Fibroblast of the aortic adventitia (primary cell): ENCODE measurements at regions not wholly inside any gene's neighbourhood (a gene's known extent, or its start where the extent isn't known, plus 50 kb on each side); places are given as distances from the start of the nearest gene placed in this dataset.
"Not testable (repeated sequence)": the region's sequence is repeated elsewhere in the genome, so short reads cannot be mapped to it uniquely, and the experiment has no call there.

Experiments
- DNase-seq: peaks from one replicate; pipeline ENCODE4 v3.0.0-alpha.2; 2010; ENCODE audit warnings: low read depth
- H3K4me3 ChIP-seq: 2 replicates; pipeline ENCODE4 v1.5.1; 2011; ENCODE audit warnings: low read depth, mild to moderate bottlenecking, control low read depth, low read length, moderate library complexity
- CTCF ChIP-seq: IDR thresholded peaks from 2 replicates; pipeline ENCODE4 v1.5.1; 2011; ENCODE audit warnings: mild to moderate bottlenecking, low read length, control low read depth, inconsistent platforms; ENCODE audit not compliant: insufficient read depth

DNA sequence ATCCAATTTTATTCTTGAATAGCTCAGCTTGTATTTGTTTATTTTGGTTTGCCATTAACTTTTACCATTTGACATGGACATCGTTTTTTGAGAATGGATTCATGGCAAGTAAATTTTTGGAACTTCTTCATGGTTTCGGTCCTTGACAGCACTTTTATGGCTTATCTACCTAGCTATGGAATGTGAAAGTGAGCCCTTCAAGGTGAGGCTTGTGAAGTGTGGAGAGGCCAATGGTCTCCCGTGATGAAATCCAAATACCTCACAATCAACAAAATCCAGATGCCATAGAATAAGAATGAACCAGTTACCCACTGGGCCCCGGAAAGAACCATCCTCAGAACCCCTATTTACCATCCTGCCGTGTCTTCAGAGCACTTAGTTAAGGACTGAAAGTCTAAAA is 978.8 kb downstream of the FSCB start:
- no peak for TF ChIP-seq CTCF
- DNase-seq = no peak

DNA sequence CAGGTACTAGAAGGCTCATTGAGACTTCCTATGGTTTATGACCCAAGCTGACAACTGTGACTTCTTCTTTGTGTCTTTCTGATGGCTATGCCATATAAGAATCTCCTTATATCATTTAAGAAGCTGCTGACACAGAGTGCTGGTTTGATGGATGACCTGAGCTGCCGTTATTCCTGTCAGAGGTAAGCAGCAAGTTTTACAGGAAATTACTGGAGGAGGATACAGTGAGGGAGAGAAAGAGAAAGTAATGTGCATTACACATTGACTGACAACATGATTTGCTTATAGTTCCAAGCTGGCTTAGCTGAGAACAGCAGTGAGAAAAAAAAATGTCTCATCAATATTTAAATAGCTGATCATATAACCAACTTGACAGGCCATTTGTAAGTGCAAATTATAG is 981.4 kb downstream of the FSCB start:
- no peak for TF ChIP-seq CTCF
- no peak overlapping the region for H3K4me3 ChIP-seq
- DNase-seq = no peak

More for the DNA sequence above, 978.8 kb downstream of the FSCB start:
- H3K4me3 ChIP-seq = no peak overlapping the region

GRCh38 chr14:43522901-43523300 is 984.2 kb downstream of the FSCB start:
- no peak for TF ChIP-seq CTCF
- H3K4me3 ChIP-seq = no peak overlapping the region
- no peak for DNase-seq

GRCh38 chr14:43522191-43522590 is 984.9 kb downstream of the FSCB start:
- no peak overlapping the region for H3K4me3 ChIP-seq
- DNase-seq = no peak
- TF ChIP-seq CTCF = no peak

- peak; percentile 1 for DNase-seq
- H3K4me3 ChIP-seq = no peak overlapping the region
- peak; percentile 4 for TF ChIP-seq CTCF
These were observed 1003.6 kb downstream of the FSCB start for GRCh38 chr14:43503508-43503907.

DNA sequence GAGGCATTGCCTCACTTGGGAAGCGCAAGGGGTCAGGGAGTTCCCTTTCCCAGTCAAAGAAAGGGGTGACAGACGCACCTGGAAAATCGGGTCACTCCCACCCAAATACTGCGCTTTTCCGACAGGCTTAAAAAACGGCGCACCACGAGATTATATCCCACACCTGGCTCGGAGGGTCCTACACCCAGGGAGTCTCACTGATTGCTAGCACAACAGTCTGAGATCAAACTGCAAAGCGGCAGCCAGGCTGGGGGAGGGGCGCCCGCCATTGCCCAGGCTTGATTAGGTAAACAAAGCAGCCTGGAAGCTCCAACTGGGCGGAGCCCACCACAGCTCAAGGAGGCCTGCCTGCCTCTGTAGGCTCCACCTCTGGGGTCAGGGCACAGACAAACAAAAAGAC is 1014.7 kb downstream of the FSCB start:
- not testable (repeated sequence) for H3K4me3 ChIP-seq, DNase-seq

DNA sequence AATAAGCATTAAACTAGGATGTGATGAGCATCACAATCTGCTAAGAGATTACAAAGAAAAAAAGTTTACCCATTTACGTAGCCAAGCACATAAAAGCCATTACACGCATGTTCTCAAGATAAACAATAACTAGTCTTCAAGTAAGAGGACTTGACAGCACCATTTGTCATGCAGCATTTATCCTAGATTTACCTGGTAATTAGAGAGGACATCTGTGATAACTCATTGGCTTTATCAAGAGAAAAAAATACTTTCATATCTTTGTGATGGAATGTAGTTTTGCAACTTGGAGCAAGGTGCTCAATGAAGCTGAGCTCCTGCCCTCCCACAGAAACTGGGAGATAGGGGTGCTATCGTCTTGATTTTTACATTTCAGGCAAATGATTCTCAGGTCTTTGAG is 1023.7 kb downstream of the FSCB start:
- no peak for TF ChIP-seq CTCF
- no peak for DNase-seq
- H3K4me3 ChIP-seq = no peak overlapping the region
